PC-9 (cell line): ENCODE measurements at regions not wholly inside any gene's neighbourhood (a gene's known extent, or its start where the extent isn't known, plus 50 kb on each side); places are given as distances from the start of the nearest gene placed in this dataset.
A peak's percentile ranks its signal among the peaks of the same experiment; 100 is the strongest.

Source experiments
- CTCF ChIP-seq: fragments of 200-600 bp; sonication (generic); conservative IDR thresholded peaks from 2 replicates; pipeline ENCODE4 v1.6.1; 2017; ENCODE audit warnings: mixed run types, antibody characterized with exemption, mild to moderate bottlenecking, moderate library complexity
- EZH2 ChIP-seq: fragments of 200-600 bp; sonication (generic); IDR thresholded peaks from 2 replicates; pipeline ENCODE4 v1.8.0; 2017; ENCODE audit warnings: antibody characterized with exemption, low read depth

- 0 out of 2 replicates have a peak, but pooled peaks have one; percentile 76 for TF ChIP-seq EZH2
- TF ChIP-seq CTCF = no peak
Observed at GRCh38 chr5:1952444-1953099, 69.8 kb upstream of the IRX4 start.
